Activated CD4-positive, alpha-beta T cell treated with anti-CD3 and anti-CD28 coated beads, Interleukin-2, amount 10 ng/mL, durations not matched to agents 7 days and 5 days (primary cell): ENCODE measurements at regions not wholly inside any gene's neighbourhood (a gene's known extent, or its start where the extent isn't known, plus 50 kb on each side); places are given as distances from the start of the nearest gene placed in this dataset.

ENCODE experiments used
- CTCF ChIA-PET: fragments of 350-600 bp; sonication (Branson Sonifier 250); formaldehyde crosslinking; loops from one replicate; lab custom pipeline; 2021; ENCODE audit warnings: antibody characterized with exemption; lab: Charles Lee
- POLR2A ChIA-PET: fragments of 350-600 bp; sonication (Branson Sonifier 250); formaldehyde crosslinking; loops from one replicate; lab custom pipeline; 2021; ENCODE audit warnings: antibody characterized with exemption; lab: Charles Lee
- DNase-seq: peaks from one replicate; pipeline ENCODE4 v3.0.0-alpha.2; 2020
- H3K27ac Mint-ChIP-seq: one replicate; pipeline ENCODE4 v1.8.0; 2021; ENCODE audit warnings: mild to moderate bottlenecking, moderate library complexity, mixed read lengths
- H3K27me3 Mint-ChIP-seq: one replicate; pipeline ENCODE4 v1.8.0; 2021; ENCODE audit warnings: mixed read lengths
- H3K36me3 Mint-ChIP-seq: one replicate; pipeline ENCODE4 v1.8.0; 2021; ENCODE audit warnings: low read depth, mixed read lengths
- H3K4me1 Mint-ChIP-seq: one replicate; pipeline ENCODE4 v1.8.0; 2021; ENCODE audit warnings: mixed read lengths
- H3K4me3 Mint-ChIP-seq: one replicate; pipeline ENCODE4 v1.8.0; 2021; ENCODE audit warnings: mild to moderate bottlenecking, moderate library complexity, mixed read lengths
- H3K9me3 Mint-ChIP-seq: one replicate; pipeline ENCODE4 v1.8.0; 2021; ENCODE audit warnings: mixed read lengths

DNA sequence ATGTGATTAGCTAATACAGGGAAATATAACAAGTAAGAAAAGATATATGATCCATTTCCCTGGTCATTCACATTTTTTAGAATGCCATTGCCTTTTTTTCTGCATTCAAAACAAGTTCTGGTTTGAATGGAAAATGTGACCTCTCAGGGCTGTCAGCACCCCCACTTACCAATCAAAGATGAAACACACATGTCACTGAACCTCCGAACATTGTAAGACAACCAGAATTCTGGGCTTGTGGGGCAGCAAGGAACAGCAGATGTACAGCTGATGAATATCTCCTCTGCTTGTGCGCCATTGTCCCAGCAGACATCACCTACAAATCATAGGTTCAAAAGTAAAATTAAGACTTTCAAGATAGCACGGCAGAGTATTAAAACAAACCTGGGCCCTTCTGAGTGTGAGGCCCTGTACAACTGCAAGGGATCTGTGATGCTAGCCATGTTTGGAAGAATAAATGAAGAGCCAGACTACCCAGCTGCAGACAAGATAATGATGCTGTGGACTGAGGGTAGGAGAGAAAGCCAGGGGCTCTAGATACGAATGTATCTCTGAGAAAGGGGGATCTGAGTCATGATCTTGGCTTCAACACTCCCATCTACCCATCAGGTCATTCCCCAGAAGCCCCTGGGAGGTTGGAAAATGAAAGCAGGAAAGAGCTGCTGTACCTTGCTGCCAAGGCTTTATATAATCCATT lies 108.7 kb upstream of the SERTAD2 start:
- Mint-ChIP-seq H3K9me3 (no peaks in the 10 kb centered on the region), H3K4me3 (no peak overlapping the region), H3K4me1 (peaks cover 31% of the 10 kb centered on the region), H3K36me3 (no peaks in the 10 kb centered on the region), H3K27ac (no peak overlapping the region), H3K27me3 (peaks cover 2% of the 10 kb centered on the region)
- no peak for DNase-seq
- ChIA-PET CTCF (interaction anchor here (0.6 to 5.7 kb wide), 5 partner anchors 12 to 164 kb away, joined by 3 to 49 read pairs (median 3); no protein-coding TSS in a partner anchor), POLR2A (no interaction called here)

DNA sequence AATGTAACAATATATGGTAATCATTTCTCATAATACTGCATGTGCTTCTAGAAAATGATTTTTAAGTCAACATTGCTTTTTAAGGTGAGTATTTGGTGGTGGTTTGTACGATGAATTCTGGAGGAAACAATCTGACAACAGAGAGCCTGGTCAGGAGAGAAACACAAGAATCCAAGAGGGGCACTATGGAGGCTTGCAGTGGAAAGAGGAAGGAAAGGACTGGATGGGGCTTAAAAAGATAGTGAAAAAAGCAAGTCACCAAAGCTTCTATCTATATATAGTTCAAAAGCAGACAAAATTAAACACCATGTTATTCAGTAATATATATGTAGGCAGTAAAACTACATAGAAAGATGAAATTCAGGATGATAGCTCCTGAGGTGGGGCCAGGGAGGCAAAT lies 109.4 kb upstream of the SERTAD2 start:
- CTCF ChIA-PET, result interaction anchor here (0.6 to 5.7 kb wide), 5 partner anchors 8 to 20 kb away, joined by 3 to 49 read pairs (median 4); no protein-coding TSS in a partner anchor
- POLR2A ChIA-PET, result no interaction called here
- H3K4me1 Mint-ChIP-seq, result peaks cover 34% of the 10 kb centered on the region

DNA sequence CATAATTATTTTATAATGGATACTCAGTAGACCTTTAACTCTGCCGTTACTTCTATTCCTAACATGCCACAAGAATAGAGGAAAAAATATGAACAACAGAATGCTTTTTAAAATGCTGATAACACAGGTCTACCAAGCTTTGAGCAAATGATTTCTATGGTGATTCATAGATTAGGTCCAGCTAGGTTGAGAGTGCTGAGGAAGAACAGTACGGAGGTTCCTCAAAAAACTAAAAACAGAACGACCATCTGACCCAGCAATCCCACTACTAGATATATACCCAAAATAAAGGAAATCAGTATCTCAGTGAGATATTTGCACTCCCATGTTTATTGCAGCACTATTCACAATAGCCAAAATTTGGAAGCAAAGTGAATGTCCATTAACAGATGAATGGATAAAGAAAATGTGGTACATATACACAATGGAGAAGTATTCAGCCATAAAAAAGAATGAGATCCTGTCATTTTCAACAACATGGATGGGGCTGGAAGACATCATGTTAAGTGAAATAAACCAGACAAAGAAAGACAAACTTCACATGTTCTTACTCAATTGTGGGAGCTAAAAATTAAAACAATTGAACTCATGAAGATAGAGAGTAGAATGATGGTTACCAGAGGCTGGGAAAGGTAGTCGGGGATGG lies 111.6 kb upstream of the SERTAD2 start:
- H3K36me3 Mint-ChIP-seq, result no peaks in the 10 kb centered on the region
- CTCF ChIA-PET, result interaction anchor here (0.6 to 5.7 kb wide), 3 partner anchors 15 to 122 kb away, joined by 3 to 49 read pairs (median 3); no protein-coding TSS in a partner anchor
- POLR2A ChIA-PET, result no interaction called here
- no peaks in the 10 kb centered on the region for H3K9me3 Mint-ChIP-seq
- no peak for DNase-seq
- no peak overlapping the region for H3K27ac Mint-ChIP-seq
- peaks cover 6% of the 10 kb centered on the region for H3K27me3 Mint-ChIP-seq
- peaks cover 43% of the 10 kb centered on the region for H3K4me1 Mint-ChIP-seq
- H3K4me3 Mint-ChIP-seq, result no peak overlapping the region

More for the DNA sequence above, 109.4 kb upstream of the SERTAD2 start:
- no peak for DNase-seq
- H3K9me3 Mint-ChIP-seq, result no peaks in the 10 kb centered on the region
- no peak overlapping the region for H3K27ac Mint-ChIP-seq
- no peak overlapping the region for H3K4me3 Mint-ChIP-seq
- no peaks in the 10 kb centered on the region for H3K36me3 Mint-ChIP-seq
- peaks cover 2% of the 10 kb centered on the region for H3K27me3 Mint-ChIP-seq

DNA sequence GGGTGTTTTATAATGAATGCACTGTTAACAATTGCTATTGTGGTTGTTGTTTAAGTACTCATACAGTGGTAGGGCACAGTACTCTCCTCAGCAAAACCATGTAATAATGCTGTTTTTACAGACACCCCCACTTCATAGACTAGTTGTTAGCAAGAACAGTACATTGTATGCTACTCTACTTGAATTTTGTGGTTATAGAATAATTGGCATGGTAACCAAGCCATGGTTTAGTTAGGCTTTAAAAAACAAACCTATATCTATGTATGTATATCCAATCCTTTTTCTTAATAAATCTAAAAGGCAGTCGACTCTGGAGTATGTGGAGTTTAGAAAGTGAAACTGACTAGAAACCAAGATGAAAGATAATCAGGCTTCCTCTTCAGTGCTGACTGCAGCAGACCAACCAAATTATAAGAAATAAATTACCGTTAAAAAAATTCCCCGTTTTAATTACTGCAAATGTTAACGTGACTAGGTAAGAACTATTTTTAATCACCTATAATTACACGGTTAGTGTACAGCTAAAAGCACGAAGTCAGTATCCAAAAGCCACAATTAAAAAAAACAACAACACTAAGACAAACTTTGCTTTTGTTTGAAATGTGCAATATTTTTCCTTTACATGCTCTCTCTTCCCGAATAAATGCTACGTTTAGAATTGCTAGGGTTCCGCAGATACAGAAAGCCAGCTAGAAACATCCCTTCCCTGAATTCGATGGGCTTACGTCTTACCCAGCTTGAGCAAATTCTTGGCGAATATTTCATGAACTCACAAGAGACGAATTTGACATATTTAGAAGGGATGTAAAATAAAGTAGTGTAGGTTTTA lies 113.3 kb upstream of the SERTAD2 start:
- H3K36me3 Mint-ChIP-seq, result no peaks in the 10 kb centered on the region
- H3K27me3 Mint-ChIP-seq, result peaks cover 6% of the 10 kb centered on the region
- peak overlapping the region; percentile 87 for H3K4me3 Mint-ChIP-seq
- H3K4me1 Mint-ChIP-seq, result peaks cover 37% of the 10 kb centered on the region
- CTCF ChIA-PET, result interaction anchor here (0.7 to 1.5 kb wide), 6 partner anchors 13 to 244 kb away, joined by 3 to 11 read pairs (median 3); no protein-coding TSS in a partner anchor
- no peaks in the 10 kb centered on the region for H3K9me3 Mint-ChIP-seq
- H3K27ac Mint-ChIP-seq, result peak overlapping the region; percentile 96
- POLR2A ChIA-PET, result interaction anchor here (1.0 kb wide), 1 partner anchor 16 kb away, joined by 5 read pairs; no protein-coding TSS in a partner anchor
- DNase-seq, result no peak

DNA sequence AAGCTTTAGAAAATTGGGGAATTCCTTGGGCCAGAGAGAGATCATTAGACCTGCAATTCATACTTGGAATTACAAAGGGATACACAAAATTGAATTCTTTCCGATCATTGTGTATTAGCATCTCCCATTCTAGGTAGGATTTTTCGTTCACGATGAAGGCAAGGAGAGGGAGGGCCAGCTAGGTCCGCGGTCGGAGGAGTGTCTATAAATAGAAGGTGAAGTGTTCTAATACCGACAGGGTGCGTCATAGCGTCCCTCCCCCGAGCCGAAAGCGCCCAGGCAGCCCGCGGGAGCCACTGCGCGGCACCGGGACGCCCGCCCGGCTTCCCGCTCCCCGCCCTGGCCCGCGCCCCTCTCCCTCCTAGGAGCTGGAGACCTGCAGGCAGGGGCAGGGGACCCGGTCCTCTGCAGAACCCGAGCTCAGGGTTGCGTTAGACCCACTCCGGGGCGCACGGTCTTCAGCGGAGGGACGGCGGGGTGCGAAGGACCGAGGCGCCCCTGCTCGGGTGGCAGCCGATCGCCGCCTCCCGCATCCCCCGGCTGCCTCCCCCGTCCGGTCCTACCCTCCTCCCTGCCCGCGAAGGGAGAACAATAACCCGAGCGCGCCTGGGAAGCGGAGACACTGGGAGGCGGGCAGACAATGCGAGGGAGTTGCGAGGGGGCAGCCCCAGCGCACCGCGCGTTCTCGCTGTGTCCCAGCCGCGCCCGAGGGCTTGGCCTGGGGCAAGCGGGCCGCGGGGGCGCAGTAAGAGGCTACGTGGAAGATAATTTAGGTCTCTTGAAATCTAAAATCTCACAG lies 114.2 kb upstream of the SERTAD2 start:
- ChIA-PET CTCF (interaction anchor here (0.7 to 1.5 kb wide), 6 partner anchors 13 to 245 kb away, joined by 3 to 11 read pairs (median 3); no protein-coding TSS in a partner anchor), POLR2A (interaction anchor here (1.0 kb wide), 1 partner anchor 17 kb away, joined by 5 read pairs; no protein-coding TSS in a partner anchor)
- H3K27ac Mint-ChIP-seq, result peak overlapping the region; percentile 96
- peaks cover 4% of the 10 kb centered on the region for H3K27me3 Mint-ChIP-seq
- H3K4me3 Mint-ChIP-seq, result peak overlapping the region; percentile 87
- peak; percentile 76 for DNase-seq
- H3K4me1 Mint-ChIP-seq, result peaks cover 31% of the 10 kb centered on the region
- no peaks in the 10 kb centered on the region for H3K9me3 Mint-ChIP-seq
- H3K36me3 Mint-ChIP-seq, result no peaks in the 10 kb centered on the region

DNA sequence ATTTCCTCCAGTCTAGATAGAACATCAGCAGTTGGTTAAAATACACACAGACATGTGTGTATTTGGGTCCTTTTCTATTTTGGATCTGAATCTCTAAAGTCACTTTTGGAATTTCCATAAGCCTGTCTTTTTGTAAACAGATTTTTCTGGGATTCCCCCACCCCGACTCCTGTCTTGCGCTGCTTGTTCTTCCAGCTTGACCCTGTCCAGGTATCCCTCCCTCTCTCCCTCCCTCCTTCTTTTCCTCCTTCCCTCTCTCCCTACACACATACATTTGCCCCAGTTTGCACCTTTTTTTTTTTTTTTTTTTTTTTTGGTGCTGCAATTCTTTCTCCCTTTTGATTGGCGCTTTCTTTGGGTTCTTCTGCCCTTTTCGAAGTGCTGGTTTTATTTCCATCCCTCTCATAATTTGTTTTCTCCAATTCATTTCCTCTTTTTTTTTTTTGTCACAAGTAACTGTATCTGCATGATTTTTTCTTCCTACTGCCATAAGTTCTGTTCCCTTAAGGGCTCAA lies 114.8 kb upstream of the SERTAD2 start:
- no peaks in the 10 kb centered on the region for H3K36me3 Mint-ChIP-seq
- peaks cover 30% of the 10 kb centered on the region for H3K4me1 Mint-ChIP-seq
- H3K9me3 Mint-ChIP-seq, result no peaks in the 10 kb centered on the region
- CTCF ChIA-PET, result interaction anchor here (1.2 to 1.7 kb wide), 5 partner anchors 14 to 116 kb away, joined by 3 to 11 read pairs (median 5); no protein-coding TSS in a partner anchor
- peak overlapping the region; percentile 87 for H3K4me3 Mint-ChIP-seq
- DNase-seq, result no peak
- POLR2A ChIA-PET, result no interaction called here
- peaks cover 4% of the 10 kb centered on the region for H3K27me3 Mint-ChIP-seq
- peak overlapping the region; percentile 80 for H3K27ac Mint-ChIP-seq

DNA sequence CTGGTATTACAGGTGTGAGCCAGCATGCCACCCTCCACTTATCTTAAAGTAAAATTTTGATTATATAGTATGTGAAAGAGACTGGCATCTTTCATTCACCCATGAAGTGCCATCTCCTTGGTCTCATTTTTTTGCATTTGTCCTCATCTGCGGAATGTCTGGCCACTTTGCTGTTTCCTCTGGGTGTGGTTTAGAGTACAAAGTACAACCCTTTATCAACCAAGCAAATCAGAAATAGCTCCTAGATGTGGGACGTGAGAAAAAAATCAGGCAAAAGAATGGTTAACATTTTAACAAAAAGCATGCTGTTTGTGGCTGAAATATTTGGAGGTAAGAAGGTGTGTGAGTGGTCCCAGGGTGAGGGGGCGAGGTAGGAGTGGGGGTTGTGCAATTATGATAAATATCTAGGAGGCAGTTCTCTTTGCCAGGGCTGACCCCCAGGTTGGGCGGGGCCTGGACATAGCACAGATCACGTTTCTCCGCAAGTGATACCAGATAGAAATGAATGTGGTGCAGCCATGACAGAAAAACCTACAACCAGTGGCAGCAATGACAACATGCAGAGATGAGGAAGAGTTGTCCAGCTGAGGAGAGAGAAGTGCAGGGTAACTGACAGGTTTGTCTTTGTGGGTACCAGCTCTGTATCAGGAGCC lies 115.8 kb upstream of the SERTAD2 start:
- no peak for DNase-seq
- Mint-ChIP-seq H3K9me3 (no peaks in the 10 kb centered on the region), H3K27ac (no peak overlapping the region), H3K27me3 (peaks cover 8% of the 10 kb centered on the region), H3K36me3 (no peaks in the 10 kb centered on the region), H3K4me1 (peaks cover 32% of the 10 kb centered on the region), H3K4me3 (no peak overlapping the region)
- POLR2A ChIA-PET, result no interaction called here
- CTCF ChIA-PET, result interaction anchor here (0.7 to 1.7 kb wide), 2 partner anchors 73 to 117 kb away, joined by 3 to 5 read pairs; no protein-coding TSS in a partner anchor

DNA sequence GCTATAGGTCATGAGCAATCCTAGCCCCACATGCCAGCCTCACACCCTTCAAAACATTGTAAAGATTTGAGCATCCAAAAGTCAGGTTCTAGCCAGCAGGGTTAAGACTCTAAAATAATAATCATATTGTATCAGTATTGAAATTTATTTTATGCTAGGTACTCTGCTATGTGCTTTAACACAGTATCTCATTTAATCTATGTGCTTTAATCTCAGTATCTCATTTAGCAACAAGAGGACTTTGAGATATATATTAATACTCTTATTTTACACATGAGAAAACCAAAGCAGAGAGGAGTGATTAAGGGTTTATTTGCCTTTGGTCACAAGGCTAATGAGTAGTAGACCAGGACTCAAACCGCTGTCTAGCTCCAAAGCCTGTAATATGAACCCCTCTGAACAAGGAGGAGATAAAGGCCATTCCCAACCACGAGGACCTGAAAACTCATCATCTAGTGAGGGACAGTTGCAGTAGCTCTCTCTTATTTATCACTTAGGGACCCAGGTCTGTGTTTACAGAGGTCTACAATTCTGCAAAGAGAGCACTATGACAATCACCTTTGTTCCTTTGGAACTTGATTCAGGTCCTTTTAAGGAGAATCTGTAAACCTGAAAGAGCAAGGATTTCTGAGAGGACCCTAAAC lies 116.5 kb upstream of the SERTAD2 start:
- no peak for DNase-seq
- Mint-ChIP-seq H3K4me1 (peaks cover 32% of the 10 kb centered on the region), H3K36me3 (no peaks in the 10 kb centered on the region), H3K27ac (no peak overlapping the region), H3K4me3 (no peak overlapping the region), H3K27me3 (peaks cover 8% of the 10 kb centered on the region), H3K9me3 (no peaks in the 10 kb centered on the region)
- ChIA-PET CTCF (interaction anchor here (0.6 to 1.7 kb wide), 3 partner anchors 16 to 118 kb away, joined by 3 to 5 read pairs (median 3); no protein-coding TSS in a partner anchor), POLR2A (no interaction called here)

DNA sequence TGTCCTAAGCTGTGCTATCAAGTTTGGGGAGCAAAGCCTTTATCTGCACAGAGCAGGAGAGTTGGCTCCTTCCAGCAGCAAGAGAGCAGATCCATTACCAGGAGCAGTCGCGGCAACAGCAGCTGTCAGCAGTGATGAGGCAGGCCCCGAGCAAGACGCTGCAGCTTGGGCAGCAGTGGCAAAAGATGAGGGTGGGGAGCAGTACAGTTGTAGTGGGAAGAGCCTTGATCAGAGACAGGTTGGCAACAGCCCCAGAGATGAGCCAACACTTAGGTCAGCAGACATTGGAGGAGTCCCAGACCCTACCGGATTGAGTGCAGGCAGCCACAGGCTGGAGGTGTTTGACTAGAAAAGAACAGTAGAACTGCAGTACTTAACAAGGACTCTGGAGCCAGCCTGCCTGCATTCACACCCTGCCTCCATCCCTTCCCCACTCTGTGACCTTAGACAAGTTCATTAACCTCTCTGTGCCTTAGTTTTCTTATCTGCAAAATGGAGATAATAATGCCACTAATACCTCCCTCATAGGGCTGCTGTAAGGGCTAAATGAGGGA lies 117.1 kb upstream of the SERTAD2 start:
- peaks cover 8% of the 10 kb centered on the region for H3K27me3 Mint-ChIP-seq
- no peak overlapping the region for H3K27ac Mint-ChIP-seq
- no peak overlapping the region for H3K4me3 Mint-ChIP-seq
- peaks cover 28% of the 10 kb centered on the region for H3K4me1 Mint-ChIP-seq
- ChIA-PET CTCF (interaction anchor here (1.5 kb wide), 1 partner anchor 22 kb away, joined by 3 read pairs; no protein-coding TSS in a partner anchor), POLR2A (no interaction called here)
- H3K36me3 Mint-ChIP-seq, result peaks cover 2% of the 10 kb centered on the region
- H3K9me3 Mint-ChIP-seq, result no peaks in the 10 kb centered on the region
- no peak for DNase-seq

DNA sequence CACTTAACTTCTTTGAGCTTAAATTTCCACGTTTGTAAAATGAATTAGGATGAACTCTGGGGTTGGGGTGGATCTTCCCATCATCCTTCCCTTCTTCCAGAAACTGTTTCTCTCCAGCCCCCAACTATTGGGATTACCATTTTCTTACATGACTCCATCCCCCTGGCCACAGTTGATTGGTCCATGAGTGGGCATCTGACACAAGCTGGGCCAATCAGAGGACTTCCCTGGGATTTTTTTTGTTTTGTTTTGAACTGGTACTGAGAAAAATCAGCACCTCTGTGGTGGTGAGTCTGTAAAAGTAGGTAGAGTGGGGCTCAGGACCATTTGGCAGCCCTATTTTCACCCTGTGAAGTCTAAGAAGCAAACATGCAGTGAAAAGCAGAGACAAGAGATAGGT lies 118.0 kb upstream of the SERTAD2 start:
- H3K9me3 Mint-ChIP-seq, result no peaks in the 10 kb centered on the region
- no peak overlapping the region for H3K27ac Mint-ChIP-seq
- ChIA-PET CTCF (interaction anchor here (1.0 to 1.5 kb wide), 2 partner anchors 19 to 21 kb away, joined by 3 read pairs; no protein-coding TSS in a partner anchor), POLR2A (no interaction called here)
- H3K4me1 Mint-ChIP-seq, result peaks cover 21% of the 10 kb centered on the region
- peaks cover 2% of the 10 kb centered on the region for H3K36me3 Mint-ChIP-seq
- H3K27me3 Mint-ChIP-seq, result peaks cover 10% of the 10 kb centered on the region
- H3K4me3 Mint-ChIP-seq, result no peak overlapping the region
- no peak for DNase-seq
